Posterior cingulate gyrus (tissue), 11 donors: ENCODE measurements at regions not wholly inside any gene's neighbourhood (a gene's known extent, or its start where the extent isn't known, plus 50 kb on each side); places are given as distances from the start of the nearest gene placed in this dataset.

ENCODE experiments used
- DNase-seq, 10 donors: peaks; one replicate each; pipeline versions ENCODE4 v3.0.0 to v3.0.0-alpha.2; 2020 to 2021; ENCODE audit warnings: mixed read lengths in 3 of 10
- intact Hi-C: fragments of 100-400 bp; cut with DNase I; formaldehyde crosslinking; loops from one replicate; pipeline ENCODE4 v1.15.1; 2023

- DNase-seq, result no peak
- intact Hi-C loops, result no loop called here
Observed at GRCh38 chr3:159191447-159191846, 389.6 kb downstream of the MFSD1 start.

- no peak for DNase-seq
- intact Hi-C loops, result no loop called here
Observed at GRCh38 chr3:159196359-159196758, 394.5 kb downstream of the MFSD1 start.

- intact Hi-C loops, result no loop called here
- DNase-seq, result no peak
Observed at GRCh38 chr3:159200176-159200575, 398.3 kb downstream of the MFSD1 start.

- DNase-seq, result peak in 6 of 10 donors; percentile 9 to 82 (median 46)
- intact Hi-C loops, result no loop called here
Observed at GRCh38 chr3:159208050-159208449, 406.2 kb downstream of the MFSD1 start.

GRCh38 chr3:159209459-159209858 is 407.6 kb downstream of the MFSD1 start:
- intact Hi-C loops, result no loop called here
- no peak for DNase-seq

- intact Hi-C loops, result no loop called here
Observed at GRCh38 chr3:159210336-159210735, 408.5 kb downstream of the MFSD1 start.

GRCh38 chr3:159216311-159216710 is 414.5 kb downstream of the MFSD1 start:
- DNase-seq, result no peak
- intact Hi-C loops, result no loop called here

More at GRCh38 chr3:159210336-159210735, 408.5 kb downstream of the MFSD1 start:
- DNase-seq, result no peak

- DNase-seq, result no peak
- intact Hi-C loops, result no loop called here
Observed at GRCh38 chr3:159219231-159219630, 417.4 kb downstream of the MFSD1 start.

GRCh38 chr3:159221335-159221734 is 419.5 kb downstream of the MFSD1 start:
- intact Hi-C loops, result no loop called here
- DNase-seq, result no peak

- intact Hi-C loops, result no loop called here
- no peak for DNase-seq
Observed at GRCh38 chr3:159229116-159229680, 427.3 kb downstream of the MFSD1 start.

GRCh38 chr3:159232966-159233365 is 431.1 kb downstream of the MFSD1 start:
- DNase-seq, result no peak
- intact Hi-C loops, result no loop called here

- no peak for DNase-seq
- intact Hi-C loops, result no loop called here
Observed at GRCh38 chr3:159233734-159234133, 431.9 kb downstream of the MFSD1 start.

- intact Hi-C loops, result no loop called here
- no peak for DNase-seq
Observed at GRCh38 chr3:159234306-159234705, 432.5 kb downstream of the MFSD1 start.

- intact Hi-C loops, result no loop called here
- DNase-seq, result no peak
Observed at GRCh38 chr3:159236321-159236720, 434.5 kb downstream of the MFSD1 start.

- intact Hi-C loops, result no loop called here
- DNase-seq, result no peak
Observed at GRCh38 chr3:159237226-159237625, 435.4 kb downstream of the MFSD1 start.

GRCh38 chr3:159238646-159239045 is 436.8 kb downstream of the MFSD1 start:
- intact Hi-C loops, result no loop called here

GRCh38 chr3:159239059-159239458 is 437.2 kb downstream of the MFSD1 start:
- DNase-seq, result no peak
- intact Hi-C loops, result no loop called here

More at GRCh38 chr3:159238646-159239045, 436.8 kb downstream of the MFSD1 start:
- no peak for DNase-seq

- no peak for DNase-seq
- intact Hi-C loops, result no loop called here
Observed at GRCh38 chr3:159244933-159245332, 443.1 kb downstream of the MFSD1 start.

- intact Hi-C loops, result no loop called here
- no peak for DNase-seq
Observed at GRCh38 chr3:159245871-159246270, 444.0 kb downstream of the MFSD1 start.

GRCh38 chr3:159246385-159246784 is 444.5 kb downstream of the MFSD1 start:
- intact Hi-C loops, result no loop called here
- no peak for DNase-seq

- DNase-seq, result no peak
- intact Hi-C loops, result loop anchor here (10.0 kb wide), 1 partner anchor 115 kb away; no protein-coding TSS in a partner anchor
Observed at GRCh38 chr3:159249472-159250174, 447.8 kb downstream of the MFSD1 start.

- intact Hi-C loops, result loop anchor here (10.0 kb wide), 1 partner anchor 116 kb away; no protein-coding TSS in a partner anchor
Observed at GRCh38 chr3:159250961-159251360, 449.1 kb downstream of the MFSD1 start.

More at GRCh38 chr3:159250961-159251360, 449.1 kb downstream of the MFSD1 start:
- DNase-seq, result no peak
